ENCODE measurements at regions not wholly inside any gene's neighbourhood (a gene's known extent, or its start where the extent isn't known, plus 50 kb on each side); places are given as distances from the start of the nearest gene placed in this dataset.

DNA sequence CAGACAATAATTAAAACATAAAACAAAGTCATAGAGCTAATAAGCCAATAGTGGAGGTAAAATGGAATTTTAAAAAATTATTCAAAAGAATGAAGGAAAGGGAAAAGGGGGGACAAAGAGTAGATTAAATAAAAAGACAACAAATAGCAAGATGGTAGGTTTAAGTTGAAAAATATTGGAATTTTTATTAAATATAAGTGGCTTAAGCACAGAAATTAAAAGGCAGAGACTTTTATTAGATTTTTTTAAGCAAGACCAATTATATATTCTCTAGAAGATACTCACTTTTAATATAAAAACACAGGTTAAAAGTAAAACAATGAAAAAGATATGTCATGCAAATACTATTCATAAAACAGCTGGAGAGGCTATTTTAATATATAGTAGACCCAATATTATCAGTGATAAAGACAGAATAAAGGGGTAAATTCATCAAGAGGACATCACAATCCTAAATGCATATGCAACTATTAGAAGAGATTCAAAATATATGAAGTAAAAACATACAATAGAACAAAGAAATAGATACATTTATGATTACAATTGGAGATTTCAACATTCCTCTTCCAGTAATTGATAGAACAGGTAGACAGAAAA, 98.7 kb downstream of the CYP26B1 start:
- TF ChIP-seq CTCF (IDR thresholded peaks at IDR 0.05) (no peak), POLR2A (IDR thresholded peaks at IDR 0.05) (no peak)
